ENCODE measurements at regions not wholly inside any gene's neighbourhood (a gene's known extent, or its start where the extent isn't known, plus 50 kb on each side); places are given as distances from the start of the nearest gene placed in this dataset.

DNA sequence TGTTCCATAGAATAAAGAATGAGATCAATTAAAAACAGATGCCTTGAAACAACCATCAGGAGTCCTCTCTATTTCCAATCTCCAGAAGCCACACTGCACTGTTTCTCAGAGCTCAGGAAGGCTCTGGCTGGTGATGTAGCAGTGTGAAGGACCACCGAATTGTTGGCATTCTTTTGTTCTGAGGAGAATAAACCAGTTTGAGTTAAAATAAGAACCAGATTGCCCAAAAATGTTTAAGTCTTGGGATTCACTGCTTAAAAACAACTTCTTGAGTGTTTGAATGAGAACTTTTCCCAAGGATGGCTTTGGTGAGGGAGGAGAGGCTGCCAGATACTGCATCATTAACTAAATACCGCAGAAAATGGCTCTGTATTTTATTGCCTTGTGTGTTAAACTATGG is 341.2 kb downstream of the C12orf75 start:
- Histone ChIP-seq H3K9me3 (no peaks in the 10 kb centered on the region), H3K4me3 (no peak overlapping the region), H3K4me1 (peaks cover 23 to 44% (median 41%) of the 10 kb centered on the region in 4 donors), H3K36me3 (no peaks in the 10 kb centered on the region), H3K27ac (replicated peaks in 1 of 4) (peak overlapping the region; percentile 51 to 73 (median 54)), H3K27me3 (no peaks in the 10 kb centered on the region)
- 75% methylated on average over 2 of the region's 2 CpGs for WGBS
- intact Hi-C loops (cut with DNase I) = no loop called here
- DNase-seq (ENCODE audit: extremely low spot score) = no peak
- TF ChIP-seq POLR2A (IDR thresholded peaks at IDR 0.05; ENCODE audit: low read depth) (no peak), CTCF (IDR thresholded peaks at IDR 0.05) (no peak), EP300 (IDR thresholded peaks at IDR 0.05) (no peak), POLR2AphosphoS5 (IDR thresholded peaks at IDR 0.05) (no peak)

- H3K4me3 ChIP-seq = no peak overlapping the region
- H3K9me3 ChIP-seq = no peaks in the 10 kb centered on the region
- H3K36me3 ChIP-seq = no peaks in the 10 kb centered on the region
- TF ChIP-seq EP300 (IDR thresholded peaks at IDR 0.05) (no peak), CTCF (IDR thresholded peaks at IDR 0.05) (no peak), POLR2A (IDR thresholded peaks at IDR 0.05; ENCODE audit: low read depth) (no peak), POLR2AphosphoS5 (IDR thresholded peaks at IDR 0.05) (peak; percentile 24 to 25)
- WGBS = 64% methylated on average over 8 of the region's 9 CpGs
- H3K4me1 ChIP-seq = peaks cover 30 to 50% (median 47%) of the 10 kb centered on the region in 4 donors
- peak overlapping the region; percentile 51 to 73 (median 54) for H3K27ac ChIP-seq (replicated peaks in 1 of 4)
- DNase-seq (ENCODE audit: extremely low spot score) = no peak
- intact Hi-C loops (cut with DNase I) = no loop called here
- H3K27me3 ChIP-seq = no peaks in the 10 kb centered on the region
Observed at GRCh38 chr12:105672121-105672975, 341.9 kb downstream of the C12orf75 start.

DNA sequence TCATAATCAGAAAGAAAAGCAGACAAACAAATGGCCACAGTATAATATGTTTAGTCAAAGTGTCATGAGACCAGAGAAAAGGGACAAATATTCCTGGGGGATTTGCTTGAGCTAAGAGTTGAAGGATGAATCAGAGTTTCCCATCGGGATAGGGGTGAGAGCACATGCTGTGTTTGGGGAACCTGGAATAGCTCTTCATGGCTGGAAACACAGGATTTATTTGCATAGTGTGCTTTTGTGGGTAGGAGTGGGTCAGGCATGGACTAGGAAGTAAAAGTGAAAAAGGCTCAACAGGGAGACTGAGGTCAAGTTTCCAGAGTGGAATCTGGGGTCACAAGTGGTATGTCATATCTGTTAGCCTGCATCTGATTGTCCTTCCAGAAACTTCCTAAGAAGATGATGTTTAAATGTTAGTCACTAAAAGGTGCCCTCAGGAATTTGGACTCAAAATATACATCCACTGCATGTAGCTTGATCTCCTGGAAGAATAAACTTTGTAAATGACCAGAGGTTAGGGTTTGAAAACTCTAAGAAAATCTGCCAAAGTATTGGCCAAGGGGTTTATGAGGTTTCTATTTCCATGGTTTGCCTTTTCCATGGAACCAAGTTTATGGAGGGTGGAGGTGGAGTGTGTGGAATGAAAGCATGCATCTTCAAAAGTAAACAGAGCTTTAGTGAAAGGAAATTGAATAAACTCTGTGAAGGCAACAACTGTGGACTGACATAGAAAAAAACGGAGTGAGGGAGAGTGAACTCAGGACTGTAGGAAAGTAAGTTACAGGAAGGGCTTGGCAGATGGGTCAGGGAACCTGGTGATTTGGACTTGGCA is 344.6 kb downstream of the C12orf75 start:
- peaks cover 32 to 53% (median 50%) of the 10 kb centered on the region in 4 donors for H3K4me1 ChIP-seq
- H3K36me3 ChIP-seq = no peaks in the 10 kb centered on the region
- H3K4me3 ChIP-seq = no peak overlapping the region
- no peak for TF ChIP-seq EP300 (IDR thresholded peaks at IDR 0.05)
- no peak for TF ChIP-seq POLR2AphosphoS5 (IDR thresholded peaks at IDR 0.05)
- no peak for TF ChIP-seq POLR2A (IDR thresholded peaks at IDR 0.05; ENCODE audit: low read depth)
- no peak for TF ChIP-seq CTCF (IDR thresholded peaks at IDR 0.05)
- peak overlapping the region in 3 of 4 donors; percentile 9 to 55 (median 34) for H3K27ac ChIP-seq (replicated peaks in 1 of 4)
- H3K9me3 ChIP-seq = no peaks in the 10 kb centered on the region
- no peaks in the 10 kb centered on the region for H3K27me3 ChIP-seq
- no peak for DNase-seq (ENCODE audit: extremely low spot score)
- intact Hi-C loops (cut with DNase I) = no loop called here
- 64% methylated on average over 2 of the region's 2 CpGs for WGBS

DNA sequence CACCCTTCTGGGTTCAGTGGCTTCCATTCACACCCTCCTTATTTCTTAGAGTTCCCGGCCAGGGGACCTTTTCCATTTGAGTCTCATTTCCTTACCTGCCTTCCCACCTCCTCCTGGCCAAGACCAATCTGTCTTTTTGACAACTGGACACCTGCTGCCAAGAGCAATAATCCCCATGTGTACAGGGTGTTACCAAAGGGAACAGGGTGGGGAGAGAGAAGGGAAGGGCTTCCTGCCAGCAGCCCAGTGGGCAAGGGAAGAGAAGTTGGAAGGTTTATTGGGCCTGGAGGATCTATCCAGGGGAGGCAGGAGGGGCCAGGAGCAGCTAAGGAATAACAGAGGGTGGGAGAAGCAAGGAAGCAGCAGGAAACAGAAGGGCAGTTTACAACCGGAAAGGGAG is 346.2 kb downstream of the C12orf75 start:
- TF ChIP-seq EP300 (IDR thresholded peaks at IDR 0.05) (no peak), POLR2AphosphoS5 (IDR thresholded peaks at IDR 0.05) (peak; percentile 48 to 51)
- WGBS = 48% methylated on average over 2 of the region's 2 CpGs
- no peak for DNase-seq (ENCODE audit: extremely low spot score)
- no peak overlapping the region for H3K4me3 ChIP-seq
- H3K9me3 ChIP-seq = no peaks in the 10 kb centered on the region
- H3K27ac ChIP-seq (replicated peaks in 1 of 4) = peak overlapping the region in 3 of 4 donors; percentile 9 to 34 (median 24)
- peaks cover 32 to 50% (median 49%) of the 10 kb centered on the region in 4 donors for H3K4me1 ChIP-seq
- no peaks in the 10 kb centered on the region for H3K36me3 ChIP-seq
- intact Hi-C loops (cut with DNase I) = no loop called here
- H3K27me3 ChIP-seq = no peaks in the 10 kb centered on the region

DNA sequence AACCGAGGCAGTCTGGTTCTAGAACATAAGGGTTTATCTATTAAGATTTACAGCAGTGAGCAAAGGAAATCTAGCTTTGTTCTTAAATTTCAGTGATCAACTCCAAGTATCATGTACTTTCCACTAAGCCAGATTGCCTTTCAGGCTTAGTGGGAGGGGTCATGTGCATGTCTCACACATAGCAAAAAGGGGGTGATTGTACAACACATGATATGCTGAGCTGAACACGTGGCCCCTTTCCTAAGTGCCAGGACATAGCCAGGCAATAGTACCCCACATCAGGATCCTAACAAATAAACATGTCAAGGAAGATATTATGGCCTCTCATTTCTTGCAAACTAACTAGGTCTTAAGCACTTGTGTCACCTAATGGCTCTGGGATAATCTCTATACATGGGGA is 347.2 kb downstream of the C12orf75 start:
- no peak overlapping the region for H3K4me3 ChIP-seq
- TF ChIP-seq POLR2AphosphoS5 (IDR thresholded peaks at IDR 0.05) (no peak), CTCF (IDR thresholded peaks at IDR 0.05) (no peak), EP300 (IDR thresholded peaks at IDR 0.05) (no peak), POLR2A (IDR thresholded peaks at IDR 0.05; ENCODE audit: low read depth) (no peak)
- H3K36me3 ChIP-seq = no peaks in the 10 kb centered on the region
- WGBS = 84% methylated on average over 2 of the region's 2 CpGs
- DNase-seq (ENCODE audit: extremely low spot score) = no peak
- H3K4me1 ChIP-seq = peaks cover 25 to 41% (median 40%) of the 10 kb centered on the region in 4 donors
- no peaks in the 10 kb centered on the region for H3K27me3 ChIP-seq
- intact Hi-C loops (cut with DNase I) = no loop called here
- no peaks in the 10 kb centered on the region for H3K9me3 ChIP-seq
- H3K27ac ChIP-seq (replicated peaks in 1 of 4) = no peak overlapping the region

Data from esophagus muscularis mucosa (tissue), 4 donors.